Kidney epithelial cell (primary cell): ENCODE measurements at regions not wholly inside any gene's neighbourhood (a gene's known extent, or its start where the extent isn't known, plus 50 kb on each side); places are given as distances from the start of the nearest gene placed in this dataset.

Experiments
- DNase-seq: peaks from one replicate; pipeline ENCODE4 v3.0.0-alpha.2; 2010; ENCODE audit warnings: low read depth
- H3K27me3 ChIP-seq: 2 replicates; pipeline ENCODE4 v1.6.0; 2011; ENCODE audit warnings: low read length; ENCODE audit not compliant: control insufficient read depth, insufficient read depth
- H3K36me3 ChIP-seq: 2 replicates; pipeline ENCODE4 v1.5.1; 2011; ENCODE audit warnings: low read length; ENCODE audit not compliant: control insufficient read depth, insufficient read depth
- H3K4me3 ChIP-seq: 2 replicates; pipeline ENCODE4 v1.5.1; 2011; ENCODE audit warnings: low read depth, mild to moderate bottlenecking, control low read depth, low read length
- TF ChIP-seq, protein P1 (sequence below): IDR thresholded peaks from 2 replicates; pipeline ENCODE4 v1.5.1; 2011; ENCODE audit warnings: mild to moderate bottlenecking, moderate library complexity, low read length, control low read depth, inconsistent platforms; ENCODE audit not compliant: insufficient read depth, poor library complexity, severe bottlenecking

GRCh38 chr4:58499182-58499581, 1389.0 kb upstream of the IGFBP7 start:
- Histone ChIP-seq H3K4me3 (no peak overlapping the region), H3K36me3 (no peaks in the 10 kb centered on the region), H3K27me3 (no peaks in the 10 kb centered on the region)
- DNase-seq = no peak
- TF ChIP-seq, protein P1, sequence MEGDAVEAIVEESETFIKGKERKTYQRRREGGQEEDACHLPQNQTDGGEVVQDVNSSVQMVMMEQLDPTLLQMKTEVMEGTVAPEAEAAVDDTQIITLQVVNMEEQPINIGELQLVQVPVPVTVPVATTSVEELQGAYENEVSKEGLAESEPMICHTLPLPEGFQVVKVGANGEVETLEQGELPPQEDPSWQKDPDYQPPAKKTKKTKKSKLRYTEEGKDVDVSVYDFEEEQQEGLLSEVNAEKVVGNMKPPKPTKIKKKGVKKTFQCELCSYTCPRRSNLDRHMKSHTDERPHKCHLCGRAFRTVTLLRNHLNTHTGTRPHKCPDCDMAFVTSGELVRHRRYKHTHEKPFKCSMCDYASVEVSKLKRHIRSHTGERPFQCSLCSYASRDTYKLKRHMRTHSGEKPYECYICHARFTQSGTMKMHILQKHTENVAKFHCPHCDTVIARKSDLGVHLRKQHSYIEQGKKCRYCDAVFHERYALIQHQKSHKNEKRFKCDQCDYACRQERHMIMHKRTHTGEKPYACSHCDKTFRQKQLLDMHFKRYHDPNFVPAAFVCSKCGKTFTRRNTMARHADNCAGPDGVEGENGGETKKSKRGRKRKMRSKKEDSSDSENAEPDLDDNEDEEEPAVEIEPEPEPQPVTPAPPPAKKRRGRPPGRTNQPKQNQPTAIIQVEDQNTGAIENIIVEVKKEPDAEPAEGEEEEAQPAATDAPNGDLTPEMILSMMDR = no peak

GRCh38 chr4:58491620-58492019, 1381.4 kb upstream of the IGFBP7 start:
- DNase-seq = no peak
- TF ChIP-seq, protein P1 = no peak
- no peaks in the 10 kb centered on the region for H3K27me3 ChIP-seq
- H3K36me3 ChIP-seq = no peaks in the 10 kb centered on the region
- H3K4me3 ChIP-seq = no peak overlapping the region

DNA sequence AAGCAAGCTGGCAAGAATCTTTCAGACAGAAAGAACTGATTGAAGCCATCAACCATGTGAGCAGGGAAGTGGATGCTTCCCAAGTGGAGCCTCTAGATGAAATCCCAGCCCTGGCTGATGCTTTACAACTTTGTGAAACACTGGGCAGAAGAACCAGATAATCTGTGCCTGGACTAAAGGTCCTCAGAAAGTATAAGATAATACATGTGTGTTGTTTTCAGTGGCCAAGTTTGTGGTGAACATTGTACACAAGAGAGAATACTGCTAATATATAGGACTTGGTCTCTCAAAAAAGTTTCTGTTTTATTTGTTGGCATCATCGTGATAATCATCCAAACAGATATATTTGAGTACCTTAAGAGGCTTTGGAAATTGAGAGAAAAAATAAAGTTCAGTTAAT, 1367.8 kb upstream of the IGFBP7 start:
- Histone ChIP-seq H3K27me3 (no peaks in the 10 kb centered on the region), H3K36me3 (no peaks in the 10 kb centered on the region), H3K4me3 (no peak overlapping the region)
- DNase-seq = no peak
- TF ChIP-seq, protein P1 = no peak

DNA sequence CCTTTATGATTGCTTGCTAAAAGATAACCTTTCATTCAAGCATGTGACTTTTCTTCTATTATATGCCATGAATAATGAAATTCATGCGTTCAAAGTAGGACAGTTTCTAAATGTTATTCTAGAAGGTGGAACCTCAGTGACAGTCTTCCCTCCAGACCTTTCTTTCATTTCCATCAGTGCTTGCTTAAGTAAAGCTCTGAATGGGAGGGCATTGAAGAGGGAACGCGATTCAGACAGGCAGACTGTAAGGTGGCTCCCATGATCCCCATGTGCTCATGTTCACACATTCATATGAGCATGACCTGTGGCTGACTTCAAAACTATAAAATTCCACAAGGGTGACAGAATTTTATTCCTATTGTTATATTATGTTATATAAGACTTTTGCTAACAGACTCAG, 1367.3 kb upstream of the IGFBP7 start:
- H3K4me3 ChIP-seq = no peak overlapping the region
- no peak for DNase-seq
- no peaks in the 10 kb centered on the region for H3K36me3 ChIP-seq
- no peaks in the 10 kb centered on the region for H3K27me3 ChIP-seq
- TF ChIP-seq, protein P1 = no peak

DNA sequence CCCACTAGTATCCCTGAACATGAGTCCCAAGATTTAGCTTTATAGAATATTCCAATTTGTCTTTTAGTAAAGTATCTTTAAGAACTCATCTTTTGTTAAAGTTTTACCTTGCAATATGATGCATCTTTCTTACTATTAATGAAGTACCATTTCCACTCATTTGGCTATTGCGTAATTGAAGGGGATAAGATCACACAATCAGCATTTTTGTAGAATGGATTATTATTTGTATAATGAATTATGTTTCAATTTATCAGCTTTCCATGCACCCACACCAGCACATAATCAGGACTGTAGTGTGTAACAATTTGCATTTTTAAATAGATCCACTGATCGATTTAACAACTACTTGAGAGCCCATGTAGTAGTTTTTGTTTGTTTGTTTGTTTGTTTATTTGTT, 1364.9 kb upstream of the IGFBP7 start:
- DNase-seq = no peak
- TF ChIP-seq, protein P1 = no peak
- H3K27me3 ChIP-seq = no peaks in the 10 kb centered on the region
- no peak overlapping the region for H3K4me3 ChIP-seq
- no peaks in the 10 kb centered on the region for H3K36me3 ChIP-seq

- no peaks in the 10 kb centered on the region for H3K36me3 ChIP-seq
- H3K4me3 ChIP-seq = no peak overlapping the region
- DNase-seq = no peak
- H3K27me3 ChIP-seq = no peaks in the 10 kb centered on the region
- TF ChIP-seq, protein P1 = no peak
These were observed 1354.8 kb upstream of the IGFBP7 start for GRCh38 chr4:58465031-58465430.
